Hematopoietic multipotent progenitor cell treated with erythropoietin and hydrocortisone succinate and interleukin-3 and kit ligand, for 6 days (in vitro differentiated cells): ENCODE measurements at regions not wholly inside any gene's neighbourhood (a gene's known extent, or its start where the extent isn't known, plus 50 kb on each side); places are given as distances from the start of the nearest gene placed in this dataset.
"Not testable (repeated sequence)": the region's sequence is repeated elsewhere in the genome, so short reads cannot be mapped to it uniquely, and the experiment has no call there.

ENCODE experiments used
- DNase-seq: peaks from one replicate; pipeline ENCODE4 v3.0.0-alpha.2; 2015

DNA sequence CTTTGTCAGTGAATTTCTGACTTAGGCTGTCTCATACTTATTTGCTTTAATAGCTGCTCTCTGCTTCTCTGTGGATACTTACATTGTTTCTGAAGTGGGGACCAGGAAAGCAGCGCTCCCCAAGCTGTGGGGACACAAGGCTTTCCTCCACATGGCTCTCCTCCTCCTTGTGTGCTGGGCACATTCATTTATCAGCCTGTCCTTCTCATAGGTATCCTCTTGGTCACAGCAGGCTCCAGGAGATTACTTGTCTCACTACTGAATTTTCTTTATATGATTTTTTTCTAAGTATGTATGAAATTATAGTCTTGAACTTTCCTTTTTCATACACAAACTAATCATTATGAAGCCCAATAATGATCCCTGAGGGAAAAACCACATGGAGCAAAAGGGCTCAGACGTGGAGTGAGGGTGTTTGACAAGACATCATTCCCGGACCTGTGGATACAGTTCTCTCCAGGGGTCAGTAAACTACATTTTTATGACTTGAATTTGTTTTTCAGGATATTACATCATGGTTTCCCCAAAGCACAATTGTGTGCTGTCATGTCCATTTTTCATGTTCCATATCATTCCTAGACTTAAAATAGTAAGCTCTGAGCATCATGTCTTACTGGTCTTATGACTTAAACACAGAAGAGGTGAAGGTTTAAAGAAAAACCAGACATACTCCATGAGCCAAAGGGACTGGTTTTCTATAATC, 234.5 kb downstream of the PCSK1 start:
- no peak for DNase-seq

DNA sequence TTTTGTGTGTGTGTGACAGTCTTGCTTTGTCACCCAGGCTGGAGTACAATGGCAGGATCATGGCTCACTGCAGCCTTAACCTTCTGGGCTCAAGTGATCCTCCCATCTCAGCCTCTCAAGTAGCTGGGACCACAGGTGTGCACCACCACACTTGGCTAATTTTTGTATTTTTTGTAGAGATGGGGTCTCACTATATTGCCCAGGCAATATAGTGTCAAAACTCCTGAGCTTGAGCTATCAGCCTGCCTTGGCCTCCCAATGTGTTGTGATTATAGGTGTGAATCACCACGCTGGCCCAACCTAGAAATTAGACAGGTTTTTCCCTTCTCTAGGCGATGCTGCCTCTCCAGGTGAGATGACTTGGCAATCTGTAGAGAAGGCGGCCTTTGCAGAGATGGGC, 235.3 kb downstream of the PCSK1 start:
- not testable (repeated sequence) for DNase-seq

DNA sequence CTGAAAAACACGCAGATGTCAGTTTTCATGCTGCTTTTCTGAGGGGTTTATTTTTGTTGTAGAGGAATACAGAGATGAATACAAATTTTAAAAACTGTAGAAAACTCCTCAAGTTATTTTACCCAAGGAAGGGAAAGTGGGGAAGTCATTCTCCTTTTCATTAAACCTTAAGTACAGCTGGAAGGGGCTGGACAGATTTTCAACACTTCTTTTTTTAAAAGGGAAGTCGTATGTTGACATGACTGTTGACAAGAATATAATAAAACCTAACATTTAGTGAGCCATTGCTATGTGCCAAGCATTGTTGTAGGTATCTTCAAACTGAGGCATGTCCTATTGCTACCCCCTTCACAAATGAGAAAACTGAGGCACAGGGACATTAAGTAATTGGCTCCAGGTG, 235.7 kb upstream of the ELL2 start:
- DNase-seq: no peak

DNA sequence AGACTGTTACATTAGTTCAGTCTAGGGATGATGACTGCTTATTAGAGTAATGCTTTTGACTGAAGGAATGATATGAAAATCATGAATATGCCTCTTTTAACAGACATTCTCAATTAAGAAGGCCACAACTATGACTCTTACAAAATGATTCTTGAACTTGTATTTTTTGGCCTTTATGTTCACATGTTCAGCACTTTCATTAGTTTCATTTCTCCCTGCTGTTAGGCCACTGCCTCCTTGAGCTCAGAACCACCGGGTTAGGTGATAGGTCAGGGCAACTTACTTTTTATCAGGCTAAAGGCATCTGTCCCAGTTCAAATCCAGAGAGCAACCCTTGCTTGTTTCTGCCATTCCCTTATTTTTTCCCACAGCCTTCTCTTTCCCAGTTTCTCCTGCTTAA, 235.2 kb upstream of the ELL2 start:
- no peak for DNase-seq

DNA sequence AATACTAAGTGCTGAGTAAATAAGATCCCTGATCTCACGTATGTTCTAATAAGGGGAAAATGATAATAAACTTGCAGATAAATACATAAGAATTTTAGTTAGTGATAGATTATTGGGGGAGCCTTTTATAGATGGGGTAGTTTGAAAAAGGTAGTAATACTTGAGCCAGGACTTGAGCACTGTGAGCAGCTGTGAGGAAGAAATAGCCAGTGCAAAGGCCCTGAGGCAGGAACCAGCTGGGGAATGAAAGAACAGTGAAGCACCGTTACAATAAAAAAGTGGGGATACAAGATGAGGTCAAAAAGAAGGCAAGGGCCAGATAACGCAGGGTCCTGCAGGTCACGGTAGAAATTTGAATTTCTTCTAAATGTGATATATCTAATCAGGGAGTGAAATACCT, 234.8 kb upstream of the ELL2 start:
- no peak for DNase-seq

DNA sequence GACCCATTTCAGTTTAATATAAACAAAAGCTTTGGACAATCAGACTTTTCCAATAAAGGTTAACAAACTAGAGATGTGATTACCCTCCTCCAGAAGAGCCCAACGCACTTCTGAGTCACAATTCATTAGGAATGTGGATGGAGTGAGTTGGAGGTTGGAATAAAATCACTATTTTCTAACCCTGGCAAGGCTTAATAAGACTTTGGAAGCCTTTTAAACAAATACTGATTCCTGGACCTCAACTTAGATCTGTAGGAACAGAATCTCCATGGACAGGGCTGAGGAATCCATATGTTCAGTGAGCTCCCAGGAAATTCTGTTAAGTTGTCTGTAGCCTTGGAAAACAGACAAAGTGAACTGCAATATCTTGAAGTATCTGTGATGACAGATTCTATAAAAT, 233.5 kb upstream of the ELL2 start:
- no peak for DNase-seq

DNA sequence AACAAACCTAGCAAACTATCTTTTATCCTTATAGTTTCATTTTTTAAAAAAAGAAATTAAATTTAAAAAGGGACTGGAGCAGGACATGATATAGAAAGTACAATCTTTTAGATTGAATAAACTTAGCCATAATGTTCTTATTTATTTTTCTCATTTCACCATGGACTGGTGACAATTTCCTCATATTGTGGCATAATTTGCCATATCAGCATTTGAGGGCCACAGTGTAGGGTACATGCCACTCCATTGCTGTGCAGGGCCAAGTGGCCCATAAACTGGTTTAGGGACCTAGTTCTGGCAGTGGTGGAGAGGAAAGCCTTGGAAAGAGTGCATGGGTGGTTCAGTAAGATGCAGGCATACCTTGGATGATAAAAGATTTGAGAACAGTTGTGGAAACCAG, 232.9 kb upstream of the ELL2 start:
- DNase-seq: no peak

DNA sequence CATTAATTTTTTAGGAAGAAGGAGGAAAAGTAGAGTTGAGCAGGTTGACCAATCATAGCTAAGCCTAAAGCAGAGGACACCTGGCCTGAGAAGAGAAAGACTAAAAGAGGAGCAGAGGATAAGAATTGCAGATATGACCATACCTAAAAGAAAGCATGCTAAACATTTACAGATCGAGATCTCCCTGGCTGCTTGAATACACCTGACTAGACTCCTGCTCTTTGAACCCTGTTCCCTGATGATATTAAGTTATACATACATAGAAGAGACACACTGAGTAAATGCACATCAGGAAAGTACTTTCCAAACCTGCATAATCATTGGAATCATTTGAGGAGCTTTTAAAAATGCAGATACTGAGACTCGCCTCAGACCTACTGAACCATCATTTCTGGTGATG, 232.3 kb upstream of the ELL2 start:
- no peak for DNase-seq

DNA sequence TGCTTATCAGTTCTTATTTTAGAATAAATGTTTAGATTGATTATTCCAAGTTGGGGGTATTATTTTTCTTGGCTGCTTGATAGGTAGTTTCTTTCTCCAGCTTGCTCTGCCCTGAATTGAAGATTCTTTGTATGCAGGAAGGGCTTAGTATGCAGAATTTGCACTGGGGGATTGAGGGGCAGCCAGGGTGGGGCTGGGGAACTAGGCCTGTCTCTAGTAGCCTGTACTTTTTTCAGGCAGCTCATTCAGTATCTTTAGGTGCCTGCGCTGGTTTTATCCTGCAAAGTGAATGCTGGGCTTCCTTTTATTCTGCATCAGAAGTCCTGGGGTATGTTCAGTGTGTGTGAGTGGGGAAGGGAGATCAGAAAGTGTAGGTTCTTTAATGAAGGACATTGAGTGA, 228.3 kb upstream of the ELL2 start:
- DNase-seq: no peak

DNA sequence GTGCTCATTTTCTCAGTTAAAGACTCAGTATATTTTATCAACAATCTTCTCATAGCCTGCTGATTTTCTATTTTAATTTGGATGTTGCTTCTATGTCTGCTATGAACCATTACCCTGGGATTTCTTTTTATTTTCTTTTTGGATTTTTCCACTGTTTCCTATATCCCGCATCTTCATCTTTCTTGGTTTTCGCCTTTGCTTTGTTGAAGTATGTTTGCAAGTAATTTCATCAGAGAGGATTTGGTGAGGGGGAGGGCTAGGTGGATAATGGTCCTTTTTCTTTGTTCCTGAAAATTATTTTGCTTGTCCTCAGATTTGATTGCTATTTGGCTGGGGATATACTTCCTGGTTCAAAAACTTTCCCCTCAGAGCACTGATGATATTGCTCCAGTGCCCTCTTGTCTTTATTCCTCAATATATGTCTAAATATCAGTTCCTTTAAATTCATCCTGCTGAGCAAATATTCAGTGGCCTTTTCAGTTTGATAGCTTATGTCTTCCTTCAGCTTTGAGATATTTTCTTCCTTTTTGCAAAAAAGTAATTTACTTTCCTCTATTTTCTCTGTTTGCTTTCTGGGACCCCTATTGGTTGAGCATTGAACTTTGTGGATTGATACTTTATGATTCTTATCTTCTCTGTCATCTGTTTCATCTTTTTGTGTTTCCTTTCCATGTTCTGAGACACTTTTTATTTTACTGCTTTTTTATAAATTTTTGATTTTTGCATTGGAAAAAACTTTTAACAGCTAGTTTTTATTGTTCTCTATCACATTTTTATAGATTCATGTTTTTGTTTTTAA, 227.6 kb upstream of the ELL2 start:
- no peak for DNase-seq

DNA sequence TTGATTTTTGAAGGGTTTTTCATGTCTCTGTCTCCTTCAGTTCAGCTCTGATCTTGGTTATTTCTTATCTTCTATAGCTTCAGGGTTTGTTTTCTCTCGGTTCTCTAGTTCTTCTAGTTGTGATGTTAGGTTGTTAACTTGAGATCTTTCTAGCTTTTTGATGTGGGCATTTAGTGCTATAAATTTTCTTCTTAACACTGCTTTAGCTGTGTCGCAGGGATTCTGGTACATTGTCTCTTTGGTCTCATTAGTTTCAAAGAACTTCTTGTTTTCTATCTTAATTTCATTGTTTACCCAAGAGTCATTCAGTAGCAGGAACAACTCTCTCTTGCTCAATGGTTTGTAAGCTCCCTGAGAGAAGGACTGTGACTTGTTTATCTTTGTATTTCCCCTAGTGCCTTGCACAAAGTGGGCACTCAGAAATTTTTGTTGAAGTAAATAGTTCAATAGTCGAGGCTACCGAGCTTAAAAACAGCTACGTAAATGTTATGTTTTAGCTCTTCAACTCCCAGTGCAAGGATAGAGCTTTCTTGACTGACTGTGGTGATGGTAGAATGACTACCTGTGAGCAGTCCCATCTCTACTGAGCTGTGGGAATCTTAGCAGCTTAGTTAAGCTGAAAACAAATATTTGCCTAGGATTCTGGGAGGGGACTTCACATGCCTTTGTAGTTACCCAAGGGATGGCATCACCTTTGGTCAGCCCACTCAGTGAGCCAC, 225.8 kb upstream of the ELL2 start:
- no peak for DNase-seq

DNA sequence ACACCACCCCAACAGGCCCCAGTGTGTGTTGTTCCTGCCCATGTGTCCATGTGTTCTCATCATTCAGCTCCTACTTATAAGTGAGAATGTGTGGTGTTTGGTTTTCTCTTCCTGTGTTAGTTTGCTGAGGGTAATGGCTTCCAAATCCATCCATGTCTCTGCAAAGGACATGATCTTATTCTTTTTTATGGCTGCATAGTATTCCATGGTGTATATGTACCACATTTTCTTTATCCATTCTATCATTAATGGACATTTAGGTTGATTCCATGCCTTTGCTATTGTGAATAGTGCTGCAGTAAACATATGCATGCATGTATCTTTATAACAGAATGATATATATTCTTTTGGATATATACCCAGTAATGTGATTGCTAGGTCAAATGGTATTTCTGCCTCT, 222.9 kb upstream of the ELL2 start:
- DNase-seq: not testable (repeated sequence)

DNA sequence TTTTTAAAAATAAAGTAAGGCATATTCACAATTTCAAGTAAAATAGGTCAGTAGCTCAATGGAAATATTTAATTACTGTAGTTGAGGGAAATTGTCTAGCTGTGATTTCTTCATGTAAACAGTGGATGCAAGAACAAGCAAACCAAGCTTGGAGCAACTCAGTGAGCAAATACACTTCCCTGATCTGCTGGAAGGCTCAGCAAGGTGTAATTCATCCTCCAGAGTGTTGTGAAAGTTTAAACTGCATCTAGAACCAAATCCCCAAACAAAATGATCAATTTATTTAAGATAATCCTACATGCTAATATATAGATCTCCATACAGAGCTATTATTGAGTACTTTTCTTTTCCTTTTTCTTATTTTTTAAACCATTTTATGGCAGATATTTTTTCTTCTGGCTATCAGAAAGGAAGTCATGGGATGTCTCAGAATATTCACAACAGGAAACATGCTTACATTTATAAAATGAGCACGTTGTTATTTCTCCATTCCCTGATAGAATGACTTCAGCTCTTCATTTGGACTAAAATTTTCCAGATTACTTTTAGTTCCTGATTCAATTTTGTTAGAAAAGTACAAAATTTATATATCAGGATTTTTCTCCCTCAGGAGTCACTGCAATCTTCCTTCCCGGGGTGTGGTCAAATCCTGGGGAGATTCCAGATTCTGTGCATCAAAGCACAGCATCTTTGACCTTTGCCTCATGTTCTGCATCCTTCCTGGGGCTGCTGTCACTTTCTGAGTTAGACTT, 219.2 kb upstream of the ELL2 start:
- DNase-seq: no peak

DNA sequence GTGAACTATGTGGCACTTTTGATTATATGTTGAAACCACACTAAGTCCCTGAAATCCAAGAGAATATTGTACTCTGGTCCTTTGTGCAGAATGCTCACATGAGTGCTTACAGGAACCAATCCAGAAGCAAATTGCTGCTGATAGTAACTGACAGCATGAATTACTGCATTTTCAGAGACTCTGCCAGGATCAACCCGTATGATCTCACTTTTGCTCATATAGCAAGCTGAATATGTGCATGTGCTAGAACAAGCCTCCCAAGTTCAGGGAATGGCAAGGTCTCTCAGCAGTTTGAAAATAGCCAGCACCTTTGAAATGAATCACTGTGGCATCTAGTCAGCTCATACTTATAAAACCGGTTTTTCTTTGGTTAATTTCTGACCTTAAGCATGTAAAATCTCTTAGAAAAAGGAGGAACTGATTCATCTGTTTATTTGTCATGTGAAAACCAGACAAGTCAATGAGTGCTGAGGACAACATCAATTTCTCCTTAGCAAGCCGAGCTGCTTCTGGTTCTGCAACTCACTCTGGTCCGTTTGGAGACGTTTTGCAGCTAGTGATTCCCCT, 215.7 kb upstream of the ELL2 start:
- DNase-seq: no peak

DNA sequence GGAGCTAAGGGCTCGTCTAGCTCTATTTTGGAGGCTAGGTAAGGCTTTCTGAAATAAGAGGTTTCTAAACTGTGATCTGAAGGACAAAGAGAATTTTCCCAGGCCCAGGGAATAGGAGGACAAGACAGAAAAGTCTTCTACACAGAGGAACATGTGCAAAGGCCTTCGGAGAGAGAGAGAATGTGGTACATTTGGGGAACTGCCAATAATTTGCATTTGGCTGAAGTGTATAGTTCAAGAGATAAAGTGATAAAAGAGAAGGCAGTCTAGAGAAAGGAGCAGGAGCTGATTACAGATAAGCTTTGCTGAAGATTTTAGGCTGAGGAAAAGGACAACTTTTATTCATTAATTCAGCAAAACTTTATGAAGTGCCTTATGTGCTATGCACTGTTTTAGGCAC, 214.4 kb upstream of the ELL2 start:
- peak; percentile 70 for DNase-seq

DNA sequence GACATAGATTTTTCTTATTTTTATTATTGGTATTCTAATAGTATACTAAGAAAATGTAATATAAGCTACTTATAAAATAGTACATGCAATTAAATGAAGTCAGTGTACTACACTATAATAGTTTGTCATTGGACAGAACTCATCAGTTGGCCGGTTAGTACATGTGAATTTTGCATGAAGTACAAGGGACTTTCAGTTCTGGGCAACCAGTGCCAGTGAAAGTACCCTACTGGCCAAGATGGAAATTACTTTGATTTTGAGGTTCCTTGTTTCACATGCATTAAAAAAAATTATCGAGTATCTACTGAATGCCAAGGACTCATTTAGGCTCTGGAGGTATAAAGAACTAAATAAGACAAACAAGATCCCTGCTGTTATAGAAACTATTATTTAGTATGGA, 213.4 kb upstream of the ELL2 start:
- peak; percentile 53 for DNase-seq

DNA sequence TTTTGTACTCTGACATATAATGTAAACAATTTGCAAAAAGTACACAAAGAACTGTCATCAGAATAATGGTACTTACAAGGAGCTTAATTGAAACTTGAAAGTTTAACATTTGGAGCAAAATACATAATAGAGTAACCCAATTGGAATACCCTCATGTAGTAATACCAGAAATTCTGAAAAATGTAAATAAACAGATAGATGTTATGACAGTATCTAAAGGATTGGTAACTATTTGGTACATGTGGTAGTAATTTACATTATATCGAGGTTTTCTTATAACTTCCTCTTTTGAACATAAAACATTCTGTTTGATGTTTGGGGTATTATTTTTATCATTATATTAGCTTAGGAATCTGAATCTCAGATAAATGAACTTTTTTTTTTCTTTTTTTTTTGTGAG, 211.7 kb upstream of the ELL2 start:
- no peak for DNase-seq

DNA sequence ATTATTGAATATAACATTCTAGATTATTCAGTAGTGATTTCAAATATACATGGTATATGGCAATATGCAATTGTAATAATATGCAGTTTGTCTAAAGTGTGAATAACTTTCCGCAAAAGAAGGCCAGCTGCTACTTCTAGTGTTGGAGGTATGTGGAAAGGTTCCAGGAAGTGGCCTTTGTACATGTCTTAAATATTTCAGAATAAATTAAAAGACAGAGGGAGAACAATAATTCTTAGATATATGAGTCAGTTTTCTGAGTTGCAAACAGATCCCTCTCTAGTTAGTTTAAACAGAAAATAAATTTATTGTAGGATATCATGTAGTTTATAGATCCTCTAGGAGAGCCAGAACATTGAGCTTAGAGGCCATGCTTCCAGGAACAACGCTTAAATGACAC, 210.8 kb upstream of the ELL2 start:
- DNase-seq: no peak

DNA sequence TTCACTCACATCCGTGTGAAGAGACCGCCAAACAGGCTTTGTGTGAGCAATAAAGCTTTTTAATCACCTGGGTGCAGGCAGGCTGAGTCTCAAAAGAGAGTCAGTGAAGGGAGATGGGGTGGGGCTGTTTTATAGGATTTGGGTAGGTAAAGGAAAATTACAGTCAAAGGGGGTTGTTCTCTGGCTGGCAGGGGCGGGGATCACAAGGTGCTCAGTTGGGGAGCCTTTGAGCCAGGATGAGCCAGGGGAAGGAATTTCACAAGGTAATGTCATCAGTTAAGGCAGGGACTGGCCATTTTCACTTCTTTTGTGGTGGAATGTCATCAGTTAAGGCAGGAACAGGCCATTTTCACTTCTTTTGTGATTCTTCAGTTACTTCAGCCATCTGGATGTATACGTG, 210.3 kb upstream of the ELL2 start:
- DNase-seq: not testable (repeated sequence)

DNA sequence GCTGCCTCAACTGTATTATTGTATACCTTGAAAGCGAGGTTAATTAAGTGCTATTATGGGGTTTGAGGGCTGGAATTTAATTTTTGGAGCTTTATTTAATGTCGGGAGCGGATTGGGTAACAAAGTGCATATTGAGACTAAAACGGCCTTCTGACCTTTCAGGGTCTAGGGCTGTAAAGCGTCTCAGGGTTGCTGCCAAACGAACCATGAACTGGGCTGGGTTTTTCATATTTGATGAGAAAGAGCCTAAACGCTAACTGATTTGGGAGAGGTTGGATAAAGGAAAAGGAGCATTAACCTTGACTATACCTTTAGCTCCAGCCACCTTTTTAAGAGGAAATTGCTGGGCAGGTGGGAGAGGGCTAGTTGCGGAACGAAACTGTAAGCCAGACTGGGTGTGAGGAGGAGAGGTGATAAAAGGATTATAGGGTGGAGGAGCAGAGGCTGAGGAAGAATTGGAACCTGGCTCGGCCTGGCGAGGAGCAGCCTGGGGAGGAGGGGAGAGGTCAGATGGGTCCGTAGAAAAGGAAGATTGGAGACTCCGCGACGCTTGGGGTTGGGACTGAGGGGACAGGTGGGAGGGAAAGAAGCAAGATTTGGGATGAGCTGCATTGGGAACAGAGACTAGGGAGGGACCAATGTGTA, 209.0 kb upstream of the ELL2 start:
- not testable (repeated sequence) for DNase-seq

DNA sequence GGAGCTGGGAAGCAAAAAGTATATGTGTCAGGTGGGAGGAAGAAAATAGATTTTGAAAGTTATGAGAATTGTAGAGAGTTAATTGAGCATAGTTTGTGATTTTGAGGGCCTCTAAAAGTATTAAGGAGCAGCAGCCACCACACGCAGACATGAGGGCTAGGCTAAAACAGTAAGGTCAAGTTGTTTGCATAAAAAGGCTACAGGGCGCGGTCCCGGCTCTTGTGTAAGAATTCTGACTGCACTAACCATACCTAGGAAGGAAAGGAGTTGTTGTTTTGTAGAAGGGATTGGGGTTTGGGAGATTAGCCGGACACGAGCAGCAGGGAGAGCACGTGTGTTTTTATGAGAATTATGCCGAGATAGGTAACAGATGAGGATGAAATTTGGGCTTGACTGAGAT, 207.2 kb upstream of the ELL2 start:
- DNase-seq: not testable (repeated sequence)

DNA sequence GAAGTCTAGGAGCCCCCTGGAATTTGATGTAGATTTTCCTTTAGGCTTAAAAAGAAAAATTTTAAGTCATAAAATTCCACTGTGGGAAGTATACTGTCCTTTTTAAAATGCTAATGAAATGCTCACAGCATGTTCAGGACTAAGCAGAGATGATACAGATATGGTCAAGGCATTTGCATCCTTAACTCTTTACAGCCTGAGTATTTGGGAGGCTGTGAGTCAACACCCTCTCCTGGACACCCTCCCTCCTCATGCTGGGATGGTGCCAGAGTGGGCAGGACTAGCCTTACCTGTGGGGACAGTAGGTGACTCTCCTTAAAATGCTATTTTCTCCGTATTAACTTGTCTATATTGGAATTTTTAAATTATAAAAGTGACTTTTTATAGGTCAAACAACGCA, 197.4 kb upstream of the ELL2 start:
- DNase-seq: no peak
